Adrenal gland (tissue), 5 donors: ENCODE measurements at regions not wholly inside any gene's neighbourhood (a gene's known extent, or its start where the extent isn't known, plus 50 kb on each side); places are given as distances from the start of the nearest gene placed in this dataset.

ENCODE experiments used
- CTCF ChIP-seq, 6 experiments: fragments of 450-650 bp in 4 of 6; fragments of 200-600 bp in 2 of 6; sonication (generic) in 1 of 6; IDR thresholded peaks; 1 replicate in 5 of 6; 2 replicates in 1 of 6; pipeline versions ENCODE4 v1.5.1 to v1.8.0; 2016 to 2021; ENCODE audit warnings: antibody characterized with exemption in 6 of 6, mild to moderate bottlenecking in 2 of 6, moderate library complexity in 1 of 6
- POLR2A ChIP-seq, 2 donors: fragments of 450-650 bp; IDR thresholded peaks; one replicate each; pipeline ENCODE4 v1.6.1; 2017; ENCODE audit warnings: antibody characterized with exemption in 2 of 2, mild to moderate bottlenecking in 2 of 2, moderate library complexity in 1 of 2
- donor health status: DM: no; HTN: no; CAD: no.

DNA sequence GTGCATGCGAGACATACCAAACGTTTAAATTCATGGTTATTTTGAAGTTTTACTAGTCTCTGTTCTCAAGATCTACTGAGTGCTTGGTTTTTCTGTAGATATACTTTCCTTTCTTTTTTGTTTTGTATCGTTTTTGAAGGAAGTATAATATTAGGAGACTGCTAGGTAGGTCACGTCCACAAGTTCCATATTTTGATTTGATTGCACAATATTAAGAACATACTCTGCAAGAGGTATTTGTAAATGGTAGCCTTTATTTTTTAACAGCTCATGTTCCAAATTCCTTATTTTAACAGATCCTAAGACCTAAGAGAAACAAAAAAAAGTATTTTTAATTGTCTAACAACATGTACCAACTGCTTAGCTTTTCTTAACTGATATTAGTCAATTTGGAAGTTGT, 156.7 kb downstream of the SERPINI1 start:
- no peak for TF ChIP-seq CTCF (IDR thresholded peaks at IDR 0.05)
- no peak for TF ChIP-seq POLR2A (IDR thresholded peaks at IDR 0.05)
